Right hindlimb (tissue), 1 donor: ENCODE measurements at regions not wholly inside any gene's neighbourhood (a gene's known extent, or its start where the extent isn't known, plus 50 kb on each side); places are given as distances from the start of the nearest gene placed in this dataset.
A peak's percentile ranks its signal among the peaks of the same experiment; 100 is the strongest.

ENCODE experiments used
- DNase-seq: peaks from one replicate; pipeline ENCODE4 v3.0.0-alpha.2; 2018

DNA sequence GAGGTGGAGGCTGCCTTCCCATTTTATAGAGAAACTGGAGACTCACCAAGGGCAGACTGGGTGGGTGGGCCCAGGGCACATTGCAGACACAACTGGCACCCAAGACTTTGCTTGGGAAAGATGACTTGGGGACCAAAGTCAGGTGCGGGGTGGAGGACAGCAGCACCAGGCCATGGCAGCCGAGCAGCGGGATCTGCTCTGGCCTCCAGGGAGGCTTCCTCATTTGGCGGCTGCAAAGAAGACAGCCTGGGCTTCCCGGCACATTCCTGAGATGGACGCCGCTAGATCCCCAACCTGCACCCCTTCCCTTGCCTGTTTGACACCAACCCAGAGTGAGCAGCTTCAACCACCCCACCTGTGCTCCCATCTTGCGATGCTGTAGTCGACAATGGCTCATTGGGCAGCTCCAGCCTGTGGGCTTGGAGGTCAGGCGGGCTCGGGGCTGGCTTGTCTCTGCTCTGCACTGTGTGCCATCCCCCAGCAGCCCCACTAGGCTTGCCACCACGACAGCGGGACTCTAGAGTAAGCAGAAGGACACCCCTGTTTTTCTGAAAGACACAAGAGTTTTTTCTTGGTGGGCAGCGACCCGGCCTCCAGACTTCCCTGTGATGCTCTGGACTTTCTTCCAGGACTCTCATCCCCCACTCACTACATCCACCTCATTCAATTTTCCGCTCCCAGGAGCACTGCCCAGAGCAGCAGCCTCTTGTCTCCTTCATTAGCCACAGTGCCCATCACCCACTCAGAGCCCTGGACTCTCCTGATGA, 184.9 kb upstream of the CST7 start:
- no peak for DNase-seq

DNA sequence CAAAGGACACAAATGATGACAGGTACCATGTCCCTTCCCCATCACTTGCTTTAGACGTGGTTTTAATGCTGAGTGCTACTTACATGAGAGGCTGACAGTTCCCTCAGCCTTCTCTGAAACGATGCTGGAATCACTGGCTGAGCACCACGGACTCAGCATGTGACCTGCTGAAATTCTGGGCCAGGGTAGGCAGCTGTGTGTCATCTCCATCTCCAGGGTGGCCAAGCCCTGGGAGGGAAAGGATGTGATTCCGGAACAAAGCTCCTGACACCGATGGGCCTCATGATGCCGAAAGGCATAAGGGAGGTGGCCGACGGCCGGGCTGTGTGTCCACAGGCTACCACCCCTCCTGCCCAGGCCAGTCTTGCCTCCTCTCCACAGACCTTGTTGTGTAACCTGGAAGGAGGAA, 184.3 kb upstream of the CST7 start:
- peak; percentile 5 for DNase-seq

DNA sequence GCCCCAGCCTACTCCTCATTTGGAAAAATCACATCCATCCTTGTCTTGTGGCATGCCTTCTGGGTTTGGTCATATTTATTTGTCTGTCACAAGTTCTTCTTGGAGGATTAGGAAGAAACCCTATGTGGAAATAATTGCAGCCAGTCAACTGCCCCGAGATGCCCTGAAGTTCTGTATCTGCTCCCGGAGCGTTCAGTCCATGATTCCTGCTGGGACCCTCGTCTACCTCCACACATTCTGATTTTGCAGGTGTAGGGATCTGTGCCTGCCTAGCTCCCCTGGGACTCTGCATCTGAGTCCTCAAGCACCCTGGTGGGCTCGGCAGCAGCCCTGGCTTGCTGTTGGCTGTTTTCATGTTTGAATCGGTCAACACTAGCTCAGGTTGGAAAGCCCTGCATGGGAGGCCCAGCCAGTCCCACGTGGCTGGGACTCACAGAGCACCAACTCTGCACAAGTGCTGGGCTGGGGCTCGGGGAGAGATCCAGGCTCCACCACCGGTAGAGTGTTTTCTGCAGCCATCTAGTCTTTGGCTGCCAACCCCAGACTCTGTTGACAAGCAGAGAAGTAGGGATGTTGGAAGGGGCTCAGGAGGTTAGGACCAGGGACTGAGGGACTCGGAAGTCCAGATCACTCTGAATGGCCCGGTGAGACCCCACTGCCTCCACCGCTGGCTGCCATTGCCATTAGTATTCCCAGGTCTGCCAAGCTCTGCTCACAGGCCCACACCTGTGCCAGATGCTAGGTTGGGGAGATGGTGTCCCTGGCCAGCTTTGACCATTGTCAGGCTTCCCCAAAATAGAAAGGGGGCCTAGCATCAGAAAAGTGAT, 183.5 kb upstream of the CST7 start:
- peak; percentile 8 for DNase-seq

DNA sequence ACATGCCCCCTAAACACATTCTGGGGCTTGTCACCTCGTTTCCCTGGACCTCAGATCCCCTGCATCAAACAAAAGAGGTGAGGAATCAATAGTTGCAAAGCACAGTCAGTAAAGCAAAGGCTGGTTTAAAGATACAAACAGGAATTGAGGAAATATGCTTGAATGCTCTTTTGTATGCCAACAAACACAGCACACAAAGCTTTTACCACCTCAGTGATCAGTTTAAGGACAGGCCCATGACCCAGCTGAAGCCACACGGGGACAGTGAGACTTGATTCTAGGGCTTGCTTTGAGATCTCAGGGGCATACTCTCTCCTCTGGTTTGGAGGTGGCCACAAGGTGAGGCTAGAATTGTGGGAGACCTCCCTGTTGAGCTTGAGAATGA, 182.9 kb upstream of the CST7 start:
- DNase-seq = no peak

DNA sequence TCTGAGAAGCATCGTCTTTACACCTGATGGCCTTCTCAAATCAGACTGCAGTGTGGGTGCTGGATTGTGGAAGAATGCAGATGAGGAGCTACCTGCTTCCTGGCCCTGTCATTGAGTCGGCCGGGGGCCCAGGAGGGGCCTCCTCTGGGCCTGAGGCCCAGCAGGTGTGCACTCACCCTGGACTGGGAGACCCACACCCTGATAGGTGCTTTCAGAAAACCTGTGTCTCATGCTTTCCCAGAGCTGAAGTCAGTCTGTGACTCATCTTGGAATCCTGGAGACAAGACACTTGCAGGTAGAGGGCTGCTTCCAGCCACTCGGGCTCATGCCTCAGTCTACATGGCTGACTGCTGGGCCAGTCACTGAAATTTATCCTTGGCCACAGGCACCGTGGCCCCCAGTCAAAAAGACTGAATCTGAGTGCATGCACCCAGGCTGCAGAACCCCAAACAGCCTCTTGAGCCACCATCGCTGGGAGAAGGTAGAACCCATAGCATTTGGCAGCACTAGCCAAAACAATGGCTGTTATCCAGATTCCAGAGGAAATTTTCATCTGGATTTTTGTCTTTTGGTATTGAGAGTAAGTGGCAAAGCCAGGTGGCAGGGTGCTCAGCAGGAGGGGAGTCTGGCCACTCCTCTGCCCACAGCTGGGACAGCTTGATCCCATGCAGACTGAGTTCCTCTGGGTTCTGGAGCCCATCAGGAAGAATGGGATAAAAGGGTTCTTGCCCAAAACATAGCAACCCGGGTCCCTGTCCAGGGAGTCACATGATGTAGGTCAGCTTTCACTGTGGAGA, 182.0 kb upstream of the CST7 start:
- peak; percentile 11 for DNase-seq

DNA sequence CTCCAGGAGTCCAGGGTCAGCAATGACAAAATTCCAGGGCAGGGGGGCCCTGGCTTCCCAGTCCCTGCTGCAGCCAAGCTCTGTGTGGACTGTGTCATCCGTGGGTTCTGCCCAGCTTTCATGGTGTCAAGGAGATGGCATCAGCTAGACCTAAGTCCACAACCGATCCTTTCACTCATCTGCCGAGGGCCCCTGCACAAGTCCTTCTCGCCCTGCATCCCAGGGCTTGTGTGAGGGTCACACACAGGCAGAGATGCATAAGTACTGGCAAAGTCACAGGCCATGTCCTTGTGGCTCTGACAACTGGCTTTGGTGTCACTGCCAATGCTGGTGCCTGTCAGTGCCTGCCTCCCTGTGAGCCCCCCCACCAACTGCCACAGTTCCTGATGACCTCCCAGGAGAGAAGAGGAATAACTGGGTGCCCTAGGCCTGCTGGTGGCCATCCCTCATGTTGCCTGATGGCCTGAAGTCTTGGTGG, 181.4 kb upstream of the CST7 start:
- peak; percentile 6 for DNase-seq

DNA sequence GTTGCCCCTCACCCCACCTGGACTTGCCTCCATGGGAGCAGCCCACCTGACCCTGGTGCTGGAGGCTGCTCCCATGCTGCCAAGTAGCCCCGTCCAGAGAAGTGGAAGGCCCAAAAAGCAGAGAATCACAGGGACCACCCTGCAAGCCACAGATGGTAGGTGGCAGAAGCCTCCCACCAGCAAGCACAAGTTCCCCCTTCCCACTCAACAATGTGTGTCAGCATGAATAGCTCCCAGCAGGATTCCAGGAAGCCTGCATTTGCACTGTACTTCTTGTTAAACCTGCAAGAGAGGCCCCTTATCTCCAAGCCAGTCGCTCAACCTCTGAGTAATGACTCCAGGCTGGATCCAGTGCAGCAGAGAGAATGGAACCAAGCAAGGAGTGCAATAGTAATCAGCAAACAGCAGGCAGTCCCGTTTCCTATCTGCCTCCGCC, 180.8 kb upstream of the CST7 start:
- DNase-seq = peak; percentile 10

DNA sequence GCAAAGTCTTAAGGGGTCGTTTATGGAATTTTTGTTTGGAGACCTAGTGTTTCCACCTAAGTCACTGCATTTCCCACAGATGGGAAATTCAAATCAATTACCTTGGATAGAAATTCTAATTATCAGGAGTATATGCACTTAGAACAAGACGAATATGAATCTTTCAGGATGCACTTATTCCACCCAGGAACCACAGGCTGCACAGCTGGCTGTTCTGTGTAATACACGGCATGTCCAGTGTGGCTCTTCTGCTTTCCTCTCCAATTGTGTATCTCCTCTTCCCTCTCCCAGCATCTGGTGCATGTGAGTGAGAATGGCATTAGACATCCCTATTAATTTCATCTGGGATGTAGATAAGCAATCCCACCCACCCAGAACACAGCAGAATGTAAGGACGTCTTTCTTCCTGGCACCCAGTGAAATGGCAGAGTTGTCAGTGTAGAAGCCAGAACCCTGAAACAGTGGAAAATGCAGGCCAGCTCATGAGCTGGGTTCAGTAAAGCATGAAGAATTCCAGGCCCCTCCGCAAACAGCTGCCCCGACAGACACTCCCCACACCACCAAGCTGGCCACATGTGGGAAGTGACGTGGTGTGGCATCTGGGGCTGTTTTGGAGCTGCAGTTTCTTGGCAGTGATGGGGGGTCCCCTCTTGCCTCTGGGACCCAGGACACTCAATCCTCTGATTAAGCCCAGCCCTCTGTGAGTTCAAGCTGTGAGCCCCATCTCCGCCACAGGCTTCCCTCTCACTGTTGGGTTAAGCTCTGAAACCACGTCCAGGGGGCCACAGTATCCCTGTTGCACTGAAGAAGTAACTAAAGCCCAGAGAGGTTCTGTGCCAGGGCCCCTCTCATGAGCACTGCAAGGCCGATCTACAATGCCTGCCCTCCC, 180.1 kb upstream of the CST7 start:
- peak; percentile 52 for DNase-seq

DNA sequence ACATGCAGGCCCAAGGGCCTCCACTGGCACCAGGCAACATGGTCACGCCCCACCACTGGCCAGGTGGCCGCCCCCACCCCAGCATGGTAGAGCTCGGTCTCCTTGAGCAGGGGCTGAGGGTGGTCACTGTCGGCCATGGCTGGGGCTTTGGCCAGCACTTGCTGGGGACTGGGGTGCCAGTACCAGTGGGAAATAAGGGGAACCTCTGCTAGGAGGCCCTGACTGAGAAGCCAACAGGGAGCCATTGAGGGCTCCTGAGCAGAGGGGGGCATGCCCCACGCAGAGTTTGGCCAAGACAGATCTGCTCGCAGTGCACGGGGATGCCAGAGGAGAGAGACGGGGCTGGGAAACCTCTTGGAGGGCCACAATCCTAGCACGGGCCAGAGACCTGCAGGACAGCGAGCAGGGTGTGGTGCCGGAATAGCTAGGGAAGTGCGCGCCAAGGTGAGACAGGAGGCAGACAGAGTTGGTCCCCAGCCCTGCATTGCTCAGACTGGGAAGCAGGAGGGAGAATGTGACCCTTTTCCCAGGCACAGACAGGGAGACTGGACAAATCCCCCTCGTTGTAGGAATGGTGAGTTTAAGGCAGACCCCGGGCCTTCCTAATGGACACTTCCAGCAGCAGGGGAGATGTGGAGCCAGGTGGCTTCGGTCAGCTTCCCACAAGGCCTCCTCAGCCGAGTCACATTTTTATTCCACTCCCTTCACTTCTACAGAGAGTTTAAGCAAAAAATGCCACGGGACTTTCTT, 179.0 kb upstream of the CST7 start:
- DNase-seq = peak; percentile 10

DNA sequence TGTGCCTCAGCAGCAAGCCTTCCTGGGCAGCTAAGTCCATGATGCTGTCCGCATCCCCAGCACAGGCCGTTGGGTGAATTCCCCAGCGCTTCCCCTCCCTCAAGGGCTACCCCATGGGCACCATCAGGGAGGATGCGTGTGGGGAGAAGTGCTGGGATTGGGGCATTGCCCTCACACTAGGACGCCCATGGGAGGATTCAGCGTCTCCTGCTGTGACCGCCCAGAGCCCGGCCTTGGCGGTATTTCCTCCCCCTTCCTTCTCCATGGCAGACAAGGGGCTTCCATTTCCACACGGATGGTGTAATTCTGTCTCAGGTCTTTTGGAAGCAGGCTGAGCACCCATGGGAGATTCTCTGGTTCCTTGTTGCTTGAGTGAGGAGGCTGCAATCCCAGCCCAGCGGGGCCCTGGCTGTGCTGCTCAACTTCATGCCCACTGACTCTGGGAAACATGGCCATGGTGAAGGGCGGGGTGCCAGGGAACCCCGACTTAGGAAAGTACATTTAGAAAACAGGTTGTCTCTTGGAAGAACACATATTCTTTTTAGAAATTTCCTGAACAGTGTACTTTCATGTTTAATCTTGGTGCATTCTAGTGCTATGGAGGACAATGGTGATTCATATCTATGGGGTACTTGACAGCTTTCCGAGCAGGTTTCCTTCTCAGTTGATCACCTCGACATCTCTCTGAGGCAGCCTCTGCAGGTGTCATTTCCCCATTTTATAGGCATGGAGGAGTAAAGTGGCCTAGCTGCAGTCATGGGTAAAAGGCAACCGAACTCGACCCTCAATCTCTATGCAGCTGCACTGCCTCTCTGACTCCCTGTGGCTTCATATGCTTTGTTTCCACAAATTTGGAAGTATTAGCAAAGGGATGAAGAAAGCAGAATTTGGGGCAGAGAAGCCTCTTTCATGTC, 178.2 kb upstream of the CST7 start:
- DNase-seq = peak; percentile 11

DNA sequence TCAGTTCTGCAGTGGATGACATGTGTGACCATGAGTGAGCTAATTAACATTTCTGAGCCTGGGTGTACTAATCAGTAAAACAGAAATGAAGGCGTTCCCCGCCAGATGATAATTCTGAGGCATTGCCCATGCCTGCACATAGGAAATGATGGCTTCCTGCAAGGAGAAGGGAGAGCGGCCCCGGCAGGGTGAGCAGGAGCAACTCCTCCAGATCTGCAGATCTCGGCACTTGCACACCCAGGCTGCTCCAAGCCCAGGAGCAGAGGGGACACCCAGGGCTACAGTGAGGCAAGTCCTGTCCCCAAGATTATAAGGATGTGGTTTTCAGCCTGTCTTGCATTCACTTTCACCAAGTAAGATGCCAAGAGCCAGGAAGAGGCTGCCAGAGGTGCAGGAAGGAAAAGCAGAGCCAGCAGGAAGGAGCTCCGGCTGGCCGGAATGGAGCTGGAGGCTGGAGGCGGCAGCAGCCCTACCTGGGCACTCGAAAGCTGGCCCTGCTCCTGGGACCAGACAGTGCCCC, 177.5 kb upstream of the CST7 start:
- peak; percentile 33 for DNase-seq

DNA sequence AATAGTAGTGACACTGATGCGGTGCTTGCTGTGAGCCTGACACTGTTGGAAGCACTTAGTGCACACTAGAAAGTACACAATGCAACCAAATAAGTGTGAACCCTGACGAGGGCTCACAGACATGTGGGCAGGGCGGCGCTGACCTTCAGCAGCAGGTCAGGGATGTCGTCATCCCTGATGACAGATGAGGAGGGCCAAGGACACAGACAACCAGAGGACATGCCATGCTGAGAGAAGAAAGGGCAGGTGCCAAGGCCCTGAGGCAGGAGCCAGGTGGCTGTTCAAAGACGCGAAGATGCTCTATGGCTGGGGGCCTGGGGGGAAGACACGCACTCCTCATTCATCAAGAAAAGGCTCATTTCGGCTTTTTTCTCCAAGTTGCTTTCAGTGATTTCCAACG, 176.4 kb upstream of the CST7 start:
- peak; percentile 4 for DNase-seq

DNA sequence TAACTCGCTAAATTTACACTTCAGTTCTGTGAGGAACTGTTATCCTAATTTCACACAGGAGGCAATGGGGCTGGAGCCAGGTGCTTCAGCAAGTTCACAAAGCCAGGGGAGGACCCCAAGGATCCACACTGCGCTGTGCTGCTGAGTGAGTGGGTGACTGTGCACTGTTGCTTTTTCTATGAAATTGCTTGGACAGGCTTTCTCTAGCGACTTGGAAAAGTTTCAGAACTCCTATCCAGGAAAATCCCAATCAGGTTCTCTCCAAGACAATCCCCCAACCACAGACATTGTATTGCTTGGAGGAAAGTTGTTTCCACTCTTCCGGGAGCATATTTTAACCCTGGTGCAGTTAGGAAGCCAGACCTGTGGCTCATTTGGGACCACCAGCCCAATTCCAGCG, 175.9 kb upstream of the CST7 start:
- no peak for DNase-seq

DNA sequence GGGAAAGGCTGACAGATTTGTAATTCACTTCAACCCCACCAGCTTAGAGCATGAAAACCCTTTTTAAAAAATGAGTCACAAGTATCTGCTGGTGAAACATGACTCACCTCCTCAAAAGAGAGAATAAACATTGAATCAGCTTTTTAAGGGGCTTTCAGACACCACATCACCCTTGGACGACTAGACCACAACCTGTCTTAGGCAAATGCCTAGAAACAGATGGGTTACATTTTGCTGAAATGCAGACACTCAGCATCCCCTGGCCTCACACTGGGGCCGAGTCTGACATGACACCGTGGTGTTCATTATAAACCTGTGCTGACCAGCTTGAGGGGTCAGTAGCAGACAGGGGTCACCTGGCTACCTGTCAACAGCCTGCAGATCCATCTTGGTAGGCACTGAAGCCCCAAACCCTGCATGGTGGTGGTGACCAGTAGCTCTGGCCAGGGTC, 175.3 kb upstream of the CST7 start:
- peak; percentile 5 for DNase-seq

DNA sequence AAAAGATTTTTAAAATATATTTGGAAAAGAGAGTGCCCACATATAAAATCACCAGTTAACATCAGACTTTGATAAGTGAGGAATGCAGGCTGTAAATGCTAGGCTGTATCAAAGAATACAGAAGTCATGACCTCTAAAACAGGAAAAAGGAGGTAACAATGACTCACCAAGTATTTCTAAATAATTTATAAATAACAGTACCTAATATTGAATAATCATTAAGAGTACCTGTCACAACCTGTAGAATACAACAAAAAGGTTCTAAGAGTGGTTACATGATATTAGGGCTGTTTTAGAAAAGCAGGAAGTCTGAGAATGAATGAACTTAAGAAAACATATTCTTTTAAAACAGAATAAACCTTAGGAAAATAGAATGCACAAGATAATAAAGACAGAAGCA, 173.1 kb upstream of the CST7 start:
- DNase-seq = no peak

DNA sequence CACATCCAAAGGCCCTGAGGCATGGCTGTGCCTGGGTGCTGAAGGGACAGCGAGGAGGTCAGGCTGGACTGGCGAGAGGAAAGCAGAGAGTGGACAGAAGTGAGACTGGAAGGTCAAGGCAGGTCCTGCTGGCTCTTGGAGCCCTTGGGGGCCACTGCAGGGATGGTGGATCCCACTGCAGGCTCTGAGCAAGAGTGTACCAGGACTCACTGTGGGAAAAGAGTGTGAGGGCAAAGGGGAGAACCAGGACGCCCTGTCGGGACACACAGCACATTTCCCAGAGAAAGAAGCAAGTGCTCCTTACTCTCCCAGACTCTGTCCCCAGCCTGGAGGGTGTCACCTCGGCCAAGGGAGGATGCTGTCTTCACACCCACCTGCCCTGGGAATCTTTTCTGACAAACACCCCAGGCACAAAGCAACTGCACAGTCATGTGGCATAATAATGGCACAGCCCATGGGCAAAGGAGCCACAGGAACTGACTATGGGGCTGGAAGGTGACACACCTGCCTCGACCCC, 172.3 kb upstream of the CST7 start:
- peak; percentile 5 for DNase-seq

DNA sequence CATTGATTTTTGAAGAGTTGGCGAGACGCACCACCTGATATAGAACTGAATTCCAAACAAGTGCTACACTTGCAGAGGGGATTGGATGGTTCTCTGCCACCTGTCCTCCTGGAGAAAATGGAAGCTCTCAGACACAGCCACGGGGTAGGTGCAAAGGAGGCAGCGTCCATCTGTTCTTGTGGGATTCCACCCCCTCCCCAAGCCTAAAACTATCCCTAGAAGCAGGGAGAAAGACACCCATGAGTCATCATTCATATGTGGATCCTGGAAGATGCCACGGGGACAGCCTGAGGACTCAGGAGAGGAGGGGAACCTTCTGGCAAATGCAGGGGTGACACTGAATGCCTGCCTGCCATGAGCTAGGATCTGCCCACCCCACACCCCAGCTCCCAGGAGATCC, 171.3 kb upstream of the CST7 start:
- DNase-seq = peak; percentile 1

DNA sequence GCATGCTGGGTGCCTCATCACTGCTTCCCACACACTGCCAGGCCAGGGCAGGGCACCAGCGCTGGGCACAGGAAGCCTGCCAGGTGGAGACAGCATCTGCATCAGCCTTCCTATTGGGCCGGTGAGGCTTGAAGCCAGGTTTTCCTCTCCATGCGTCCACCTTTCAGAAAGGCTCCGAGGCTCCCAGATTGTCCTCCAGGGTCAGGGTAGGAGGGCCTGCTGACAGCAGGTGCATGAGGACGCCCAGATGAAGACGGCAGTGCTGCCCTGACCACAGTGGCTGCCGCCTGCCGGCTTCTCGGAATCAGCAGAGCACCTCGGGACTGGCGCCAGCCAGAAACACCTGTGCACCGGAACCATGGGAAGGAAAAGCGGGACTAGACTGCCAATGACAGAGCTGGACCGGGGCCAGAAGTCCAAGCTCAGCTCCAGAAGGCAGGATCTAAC, 170.5 kb upstream of the CST7 start:
- DNase-seq = peak; percentile 33

DNA sequence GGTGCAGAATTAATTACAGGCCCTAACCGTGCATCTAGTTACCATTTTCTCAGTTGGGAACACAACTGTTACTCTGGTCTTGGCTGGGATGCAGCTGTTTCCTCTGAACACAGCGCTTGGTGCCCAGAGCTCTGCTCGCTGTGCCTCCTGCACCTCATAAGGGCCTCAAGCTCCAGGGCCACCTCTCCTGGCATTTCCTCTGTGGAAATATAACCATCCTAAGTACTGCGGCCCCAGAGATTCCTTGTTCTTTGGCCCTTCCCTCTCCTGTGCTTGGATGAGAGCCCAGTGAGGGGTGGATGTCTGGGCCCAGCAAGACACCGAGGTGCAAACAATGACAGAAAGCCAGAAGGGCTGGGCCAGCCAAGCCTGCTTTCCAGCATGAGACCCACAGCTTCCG, 169.9 kb upstream of the CST7 start:
- peak; percentile 33 for DNase-seq

DNA sequence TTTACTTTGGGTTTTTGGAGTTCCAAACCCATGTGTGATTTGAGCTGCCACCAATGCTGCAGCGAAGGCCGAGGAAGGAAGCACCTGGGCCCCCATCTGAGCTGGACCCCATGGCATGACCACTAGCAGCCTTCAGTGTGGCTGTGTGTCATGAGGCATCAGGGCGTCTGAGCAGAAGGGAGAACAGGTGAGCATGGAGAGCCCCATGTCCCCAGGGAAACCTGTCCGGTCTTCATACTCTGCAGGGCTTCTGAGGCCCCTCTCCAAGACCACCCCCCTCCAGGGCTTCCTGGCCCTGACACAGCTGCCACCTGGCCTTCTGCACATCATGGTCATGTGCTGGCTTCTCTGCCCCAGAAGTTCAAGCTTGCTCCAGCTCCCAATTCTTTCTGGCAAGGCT, 169.1 kb upstream of the CST7 start:
- peak; percentile 15 for DNase-seq
